AG04450 (cell line): ENCODE measurements at regions not wholly inside any gene's neighbourhood (a gene's known extent, or its start where the extent isn't known, plus 50 kb on each side); places are given as distances from the start of the nearest gene placed in this dataset.

Experiments used
- CTCF ChIA-PET: fragments of 300-600, 350-600 bp; formaldehyde crosslinking; extraction: SDS; loops from one replicate; lab custom pipeline; 2022; ENCODE audit warnings: antibody characterized with exemption, inconsistent platforms; lab: Charles Lee
- POLR2A ChIA-PET: fragments of 350-600 bp; formaldehyde crosslinking; extraction: SDS; loops from one replicate; lab custom pipeline; 2021; ENCODE audit warnings: antibody characterized with exemption, inconsistent platforms; lab: Yijun Ruan, JAX
- DNase-seq: peaks from one replicate; pipeline ENCODE4 v3.0.0-alpha.2; 2011; ENCODE audit warnings: low read depth, low spot score
- H3K27ac ChIP-seq: one replicate; pipeline ENCODE4 v1.5.1; 2012; ENCODE audit warnings: low read depth, low read length, control low read depth
- H3K27me3 ChIP-seq: one replicate; pipeline ENCODE4 v1.6.0; 2012; ENCODE audit warnings: low read length; ENCODE audit not compliant: control insufficient read depth, insufficient read depth
- H3K4me3 ChIP-seq: 2 replicates; pipeline ENCODE4 v1.5.1; 2011; ENCODE audit warnings: mild to moderate bottlenecking, low read depth, low read length, control low read depth
- H3K9me3 ChIP-seq: 2 replicates; pipeline ENCODE4 v1.5.1; 2012; ENCODE audit warnings: low read length; ENCODE audit not compliant: control insufficient read depth, insufficient read depth
- CTCF ChIP-seq: IDR thresholded peaks from 2 replicates; pipeline ENCODE4 v1.5.1; 2011; ENCODE audit warnings: low read depth, low read length, control low read depth, inconsistent platforms

- Histone ChIP-seq H3K9me3 (no peaks in the 10 kb centered on the region; the same call in 1 of the 2 replicates), H3K4me3 (no peak overlapping the region), H3K27ac (no peak overlapping the region), H3K27me3 (no peaks in the 10 kb centered on the region)
- no peak for DNase-seq
- no peak for TF ChIP-seq CTCF
- CTCF ChIA-PET = interaction anchor here (0.5 kb wide), 1 partner anchor 18 kb away, joined by 3 read pairs; no protein-coding TSS in a partner anchor
- POLR2A ChIA-PET = no interaction called here
These were observed 71.4 kb upstream of the UFL1 start for GRCh38 chr6:96450082-96450769.

- DNase-seq = no peak
- Histone ChIP-seq H3K4me3 (no peak overlapping the region), H3K27me3 (no peaks in the 10 kb centered on the region), H3K27ac (no peak overlapping the region), H3K9me3 (no peaks in the 10 kb centered on the region; the same call in 1 of the 2 replicates)
- CTCF ChIA-PET = no interaction called here
- TF ChIP-seq CTCF = no peak
- POLR2A ChIA-PET = no interaction called here
These were observed 70.9 kb upstream of the UFL1 start for GRCh38 chr6:96450770-96451130.

GRCh38 chr6:96458771-96459170 is 62.8 kb upstream of the UFL1 start:
- TF ChIP-seq CTCF = no peak
- CTCF ChIA-PET = no interaction called here

GRCh38 chr6:96460052-96460700 is 61.4 kb upstream of the UFL1 start:
- DNase-seq = no peak
- ChIA-PET CTCF (no interaction called here), POLR2A (no interaction called here)

More at GRCh38 chr6:96458771-96459170, 62.8 kb upstream of the UFL1 start:
- no peak for DNase-seq
- Histone ChIP-seq H3K27ac (no peak overlapping the region), H3K9me3 (no peaks in the 10 kb centered on the region; the same call in 1 of the 2 replicates), H3K4me3 (no peak overlapping the region), H3K27me3 (no peaks in the 10 kb centered on the region)
- POLR2A ChIA-PET = no interaction called here

More at GRCh38 chr6:96460052-96460700, 61.4 kb upstream of the UFL1 start:
- Histone ChIP-seq H3K4me3 (no peak overlapping the region), H3K27ac (no peak overlapping the region), H3K27me3 (no peaks in the 10 kb centered on the region), H3K9me3 (no peaks in the 10 kb centered on the region)
- no peak for TF ChIP-seq CTCF
